ENCODE measurements at regions not wholly inside any gene's neighbourhood (a gene's known extent, or its start where the extent isn't known, plus 50 kb on each side); places are given as distances from the start of the nearest gene placed in this dataset.

- peak; percentile 89 for DNase-seq (ENCODE audit: low read depth)
These were observed 216.2 kb downstream of the ENC1 start for GRCh38 chr5:74424162-74424868.

- no peak for DNase-seq (ENCODE audit: low read depth)
These were observed 217.1 kb downstream of the ENC1 start for GRCh38 chr5:74423383-74423782.

GRCh38 chr5:74422671-74423070, 217.9 kb downstream of the ENC1 start:
- no peak for DNase-seq (ENCODE audit: low read depth)

- no peak for DNase-seq (ENCODE audit: low read depth)
These were observed 218.5 kb downstream of the ENC1 start for GRCh38 chr5:74422030-74422429.

- DNase-seq (ENCODE audit: low read depth), result no peak
These were observed 219.2 kb downstream of the ENC1 start for GRCh38 chr5:74421377-74421776.

GRCh38 chr5:74420947-74421346, 219.6 kb downstream of the ENC1 start:
- DNase-seq (ENCODE audit: low read depth), result no peak

GRCh38 chr5:74420220-74420619, 220.3 kb downstream of the ENC1 start:
- DNase-seq (ENCODE audit: low read depth), result no peak

GRCh38 chr5:74419468-74419867, 221.1 kb downstream of the ENC1 start:
- no peak for DNase-seq (ENCODE audit: low read depth)

GRCh38 chr5:74418709-74419108, 221.8 kb downstream of the ENC1 start:
- DNase-seq (ENCODE audit: low read depth), result peak; percentile 71

GRCh38 chr5:74418261-74418660, 222.3 kb downstream of the ENC1 start:
- DNase-seq (ENCODE audit: low read depth), result no peak

GRCh38 chr5:74415695-74416102, 224.8 kb downstream of the ENC1 start:
- no peak for DNase-seq (ENCODE audit: low read depth)

- DNase-seq (ENCODE audit: low read depth), result no peak
These were observed 226.3 kb downstream of the ENC1 start for GRCh38 chr5:74414228-74414627.

GRCh38 chr5:74413403-74414048, 227.0 kb downstream of the ENC1 start:
- DNase-seq (ENCODE audit: low read depth), result no peak

- no peak for DNase-seq (ENCODE audit: low read depth)
These were observed 228.5 kb downstream of the ENC1 start for GRCh38 chr5:74412066-74412465.

- no peak for DNase-seq (ENCODE audit: low read depth)
These were observed 230.8 kb downstream of the ENC1 start for GRCh38 chr5:74409712-74410111.

- no peak for DNase-seq (ENCODE audit: low read depth)
These were observed 231.3 kb downstream of the ENC1 start for GRCh38 chr5:74409166-74409706.

GRCh38 chr5:74408150-74409043, 232.1 kb downstream of the ENC1 start:
- DNase-seq (ENCODE audit: low read depth), result no peak

GRCh38 chr5:74407701-74408100, 232.8 kb downstream of the ENC1 start:
- DNase-seq (ENCODE audit: low read depth), result no peak

- no peak for DNase-seq (ENCODE audit: low read depth)
These were observed 233.7 kb downstream of the ENC1 start for GRCh38 chr5:74406844-74407243.

- DNase-seq (ENCODE audit: low read depth), result no peak
These were observed 234.9 kb downstream of the ENC1 start for GRCh38 chr5:74405593-74405992.

GRCh38 chr5:74404574-74405508, 235.7 kb downstream of the ENC1 start:
- no peak for DNase-seq (ENCODE audit: low read depth)
